ENCODE measurements at regions not wholly inside any gene's neighbourhood (a gene's known extent, or its start where the extent isn't known, plus 50 kb on each side); places are given as distances from the start of the nearest gene placed in this dataset.

DNA sequence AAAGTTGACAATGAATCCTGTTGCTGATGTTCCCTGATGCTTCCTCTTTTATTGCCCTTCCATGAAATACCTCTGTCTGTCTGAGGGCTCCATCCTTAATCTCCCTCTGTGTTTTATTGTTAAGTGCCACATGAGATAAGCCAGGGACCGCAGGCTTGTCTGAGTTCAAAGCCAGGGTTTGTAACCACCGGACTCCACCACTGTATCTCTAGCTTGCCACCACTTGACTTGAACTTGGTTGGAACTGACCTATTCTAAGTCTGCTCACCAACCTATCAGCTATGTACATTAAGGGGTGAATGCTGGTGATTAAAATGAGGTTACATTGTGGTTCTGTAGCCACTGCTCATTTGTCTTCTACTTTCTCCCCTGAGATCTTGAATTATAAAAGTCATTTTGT is 328.5 kb upstream of the ZEB2 start:
- no peak for DNase-seq (ENCODE audit: low read depth, low spot score)

DNA sequence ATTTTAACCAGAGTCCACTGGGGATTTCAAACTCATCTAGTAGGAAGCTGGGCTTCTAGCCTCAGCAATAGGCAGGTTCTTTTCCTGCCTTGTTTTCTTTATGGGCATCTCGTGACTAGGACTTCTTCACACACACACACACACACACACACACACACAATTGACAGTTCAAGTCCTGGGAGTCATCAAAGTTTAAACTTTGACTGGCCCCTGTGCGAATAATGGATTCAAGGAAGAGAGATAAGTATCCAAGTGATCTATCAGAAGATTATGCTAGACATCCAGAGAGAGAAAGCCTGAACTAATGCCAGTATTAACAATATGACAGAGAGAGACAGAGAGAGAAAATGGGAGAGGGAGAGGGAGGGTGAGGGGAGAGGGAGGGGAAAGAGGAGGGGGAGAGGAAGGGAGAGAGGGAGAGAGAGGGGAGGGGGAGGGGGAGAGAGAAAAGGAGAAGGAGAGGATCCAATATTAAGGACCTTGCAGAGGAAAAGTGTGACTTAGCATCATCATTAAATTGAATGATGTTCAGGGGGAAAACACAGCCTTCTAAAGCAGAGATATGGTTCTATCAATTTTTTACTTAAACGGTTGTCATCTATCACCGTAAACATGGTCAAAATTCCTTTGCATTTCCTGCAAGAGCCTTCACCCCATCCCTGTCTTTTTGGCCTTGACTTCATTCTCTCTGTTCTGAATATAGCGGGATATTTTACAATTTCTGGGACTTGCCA is 327.6 kb upstream of the ZEB2 start:
- no peak for DNase-seq (ENCODE audit: low read depth, low spot score)

DNA sequence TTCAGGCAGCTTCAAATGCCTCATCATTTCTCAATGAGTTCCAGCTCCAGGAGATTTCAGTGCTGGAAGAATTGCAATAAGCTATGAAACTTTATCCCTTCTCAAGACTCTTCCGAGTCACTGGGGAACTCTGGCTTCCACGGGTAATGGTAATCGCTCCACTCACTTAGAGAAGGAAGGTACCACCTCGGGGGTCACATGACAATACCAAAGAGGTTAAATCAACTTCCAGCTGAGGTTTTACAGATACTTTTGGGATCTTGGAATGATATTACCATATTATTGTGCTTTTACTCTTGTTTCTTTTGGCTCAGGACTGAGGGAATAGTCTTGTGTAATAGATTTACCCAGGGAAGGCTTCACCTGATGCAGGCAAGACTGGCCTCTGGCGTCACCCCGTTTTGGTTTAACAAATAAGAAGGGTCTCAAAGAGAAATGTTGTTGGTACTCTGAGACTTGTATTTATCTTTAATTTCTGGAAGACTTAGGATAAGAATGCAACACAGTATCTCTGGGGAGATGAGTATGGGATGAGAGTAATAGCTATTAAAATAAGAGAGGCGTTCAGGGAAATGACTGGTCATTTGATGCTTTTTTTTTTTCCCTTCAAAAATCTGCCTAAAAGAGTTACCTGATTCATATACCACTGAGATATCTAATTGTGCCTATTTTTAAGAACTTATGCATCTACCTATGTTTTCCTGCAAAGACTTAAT is 316.9 kb upstream of the ZEB2 start:
- DNase-seq (ENCODE audit: low read depth, low spot score): no peak

DNA sequence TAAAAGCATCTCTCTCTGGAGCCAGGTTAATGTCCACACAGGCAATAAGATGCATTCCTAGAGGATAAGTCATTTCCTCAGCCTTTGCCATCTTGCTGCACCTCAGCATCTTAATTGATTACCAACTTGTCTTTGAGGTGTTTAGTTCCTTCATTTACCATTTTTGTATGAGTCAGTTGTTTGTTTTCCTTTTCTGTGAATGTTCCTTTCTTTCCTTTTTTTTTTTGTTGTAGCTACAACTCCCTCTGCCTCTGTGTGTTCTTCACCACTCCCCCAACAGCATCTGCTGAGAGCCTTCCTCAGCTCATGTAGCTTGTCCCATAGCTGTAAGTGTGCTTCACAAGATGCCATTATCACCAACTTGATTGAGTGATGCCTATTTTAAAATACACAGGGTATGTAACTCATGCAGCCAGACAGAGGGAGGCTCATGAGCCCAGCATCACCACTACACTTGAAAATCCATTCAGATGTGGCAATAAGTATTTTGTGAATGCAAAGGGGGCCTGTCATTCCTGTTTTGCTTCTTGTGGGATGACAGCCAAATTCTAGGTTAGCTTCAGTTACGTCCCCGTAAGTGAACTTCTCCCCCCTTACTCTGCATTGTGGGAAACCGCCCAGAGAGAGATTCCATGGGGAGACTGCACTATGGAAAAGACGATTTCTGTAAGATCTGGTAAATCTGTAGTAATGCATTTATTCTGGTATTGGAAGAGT is 315.9 kb upstream of the ZEB2 start:
- DNase-seq (ENCODE audit: low read depth, low spot score): no peak

DNA sequence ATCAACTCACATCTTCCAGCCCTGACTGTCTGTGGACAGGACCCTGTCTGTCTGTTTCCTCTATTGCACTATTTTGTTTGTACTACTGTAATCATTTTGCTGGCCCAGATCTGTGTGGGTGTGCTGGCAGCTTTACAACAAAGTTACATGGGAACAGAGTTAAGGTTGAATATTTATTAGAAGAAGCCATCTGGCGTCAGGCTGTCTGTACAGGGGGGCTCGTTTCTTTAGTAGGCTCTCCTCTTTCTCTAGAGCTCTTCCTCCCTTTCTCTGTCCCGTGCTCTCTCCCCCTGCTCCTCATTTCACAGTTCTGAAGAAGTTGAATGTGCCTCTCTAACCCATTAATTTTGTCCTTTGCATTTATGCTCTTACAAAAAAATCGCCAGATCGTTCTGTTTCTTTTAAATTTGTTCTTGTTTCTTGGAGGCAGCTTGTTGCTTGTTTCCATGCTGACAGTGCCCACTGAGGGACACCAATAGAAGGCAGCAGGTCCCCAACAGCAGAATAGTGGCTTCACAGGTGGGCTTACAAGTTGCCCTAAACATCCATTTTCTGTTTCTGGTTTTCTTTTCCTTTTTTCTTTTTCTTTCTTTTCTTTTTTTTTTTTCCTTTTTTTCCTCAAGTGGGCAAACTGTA is 315.2 kb upstream of the ZEB2 start:
- no peak for DNase-seq (ENCODE audit: low read depth, low spot score)

DNA sequence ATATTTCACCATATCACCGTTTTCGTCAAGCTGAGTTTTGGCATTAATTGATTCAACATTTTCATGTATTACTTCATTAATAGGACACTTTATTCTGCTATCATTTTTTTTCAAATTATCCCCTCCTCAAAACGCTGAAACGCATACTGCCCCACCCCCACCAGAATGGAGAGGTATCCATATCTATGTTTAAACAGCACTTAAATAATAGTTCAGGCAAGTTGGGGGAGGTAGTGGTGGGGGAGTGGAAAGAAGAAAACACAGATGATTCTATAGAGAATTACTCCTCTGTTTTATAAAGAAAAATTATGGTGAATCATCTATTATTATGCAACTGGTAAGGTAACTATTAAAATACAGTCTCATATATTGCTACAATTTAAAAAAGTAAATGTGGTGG is 314.4 kb upstream of the ZEB2 start:
- no peak for DNase-seq (ENCODE audit: low read depth, low spot score)

DNA sequence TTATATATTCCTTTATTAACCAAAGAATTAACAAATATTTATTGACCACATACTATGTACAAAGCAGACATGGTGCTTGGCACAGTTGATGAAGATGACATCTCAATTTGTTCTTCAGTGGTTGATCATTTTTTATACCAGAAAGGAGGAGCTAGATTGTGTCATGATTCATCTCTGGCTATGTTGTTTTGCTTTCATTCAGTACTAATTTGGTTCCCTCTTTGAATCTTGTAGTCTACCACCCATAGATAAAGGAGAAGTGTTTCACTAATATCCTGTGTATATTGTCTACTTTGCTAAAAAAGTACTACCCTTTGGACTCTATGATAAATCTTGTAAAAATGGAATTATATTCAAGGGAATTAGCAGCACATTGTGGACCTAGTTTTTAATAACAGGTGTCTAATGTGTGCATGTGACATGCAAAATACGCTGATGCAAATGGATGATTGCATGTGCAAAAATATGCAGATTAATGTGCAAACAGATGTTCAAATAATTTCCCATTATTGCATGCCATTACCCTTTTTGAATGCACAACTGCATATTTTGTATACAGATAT is 313.2 kb upstream of the ZEB2 start:
- DNase-seq (ENCODE audit: low read depth, low spot score): no peak

DNA sequence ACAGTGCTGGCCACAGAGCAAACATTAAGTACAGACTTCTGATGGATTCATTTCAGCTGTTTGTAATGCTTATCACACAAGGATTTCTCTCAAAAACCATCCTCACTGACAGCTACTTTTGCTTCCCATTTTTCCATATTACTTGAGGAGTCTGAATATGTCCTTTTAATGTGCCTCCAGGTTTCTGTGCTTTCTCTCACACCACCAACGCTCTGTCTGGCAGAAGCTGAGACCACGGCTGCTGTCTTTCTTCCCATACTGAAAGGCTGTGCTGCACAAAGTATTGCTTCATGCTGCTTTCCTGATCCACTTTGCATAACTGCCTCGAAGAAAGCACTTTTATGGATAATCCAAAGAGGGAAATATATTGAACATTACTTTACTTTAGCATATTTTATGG is 312.1 kb upstream of the ZEB2 start:
- no peak for DNase-seq (ENCODE audit: low read depth, low spot score)

DNA sequence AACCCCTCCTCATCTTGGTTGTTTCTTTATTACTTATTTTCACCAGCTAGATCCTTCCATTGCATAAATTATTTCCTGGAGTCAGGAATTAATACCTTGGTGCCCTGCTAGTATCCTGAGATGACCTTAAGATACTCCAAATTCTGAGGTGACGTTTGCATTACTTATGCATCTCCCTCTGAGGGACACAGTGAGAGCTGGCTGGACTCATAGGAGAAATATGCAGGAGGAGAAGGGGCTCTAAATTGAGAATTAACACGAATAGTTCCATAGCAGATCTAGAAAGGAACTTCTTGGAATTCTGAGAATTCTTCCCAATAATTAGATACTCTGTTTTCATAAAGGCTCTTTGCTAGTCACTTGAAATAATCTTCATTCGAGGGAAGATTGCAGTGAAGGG is 310.6 kb upstream of the ZEB2 start:
- DNase-seq (ENCODE audit: low read depth, low spot score): no peak

DNA sequence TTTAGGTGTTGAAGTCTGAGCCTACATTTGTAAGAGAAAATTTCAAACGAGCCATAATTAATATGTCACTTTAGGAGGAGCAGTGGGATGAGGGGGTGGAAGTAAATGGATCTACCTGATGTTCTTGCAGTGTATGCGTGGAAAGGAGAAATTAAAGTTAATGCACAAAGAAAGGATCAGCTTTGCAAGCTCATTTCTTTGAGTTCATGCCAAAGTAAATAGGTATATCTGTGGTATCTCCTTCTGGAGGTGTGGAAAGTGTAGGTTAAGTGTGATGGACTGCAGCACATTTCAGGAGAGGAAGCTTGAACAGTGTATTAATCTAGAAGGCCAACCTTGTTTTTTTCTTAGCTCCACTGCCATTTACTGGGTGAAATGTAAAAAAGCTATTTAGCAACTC is 307.5 kb upstream of the ZEB2 start:
- no peak for DNase-seq (ENCODE audit: low read depth, low spot score)

DNA sequence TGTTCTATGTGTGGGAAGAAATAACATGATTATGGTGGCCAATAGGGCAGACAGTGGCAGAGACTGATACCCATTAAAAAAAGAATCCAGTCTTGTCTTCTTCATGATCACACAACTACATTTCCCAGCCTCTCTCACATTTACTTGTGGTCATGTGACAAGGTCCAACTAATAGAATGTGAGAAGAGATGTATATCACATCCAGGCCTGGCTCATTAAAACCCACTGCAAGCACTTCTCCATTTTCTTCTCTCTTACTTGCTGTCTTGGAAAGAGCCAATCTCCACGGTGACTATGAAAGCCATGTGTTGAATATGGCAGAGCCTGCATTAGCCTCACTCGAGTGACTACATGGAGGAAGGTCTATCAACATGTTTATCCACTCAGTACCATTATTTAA is 306.2 kb upstream of the ZEB2 start:
- DNase-seq (ENCODE audit: low read depth, low spot score): no peak

DNA sequence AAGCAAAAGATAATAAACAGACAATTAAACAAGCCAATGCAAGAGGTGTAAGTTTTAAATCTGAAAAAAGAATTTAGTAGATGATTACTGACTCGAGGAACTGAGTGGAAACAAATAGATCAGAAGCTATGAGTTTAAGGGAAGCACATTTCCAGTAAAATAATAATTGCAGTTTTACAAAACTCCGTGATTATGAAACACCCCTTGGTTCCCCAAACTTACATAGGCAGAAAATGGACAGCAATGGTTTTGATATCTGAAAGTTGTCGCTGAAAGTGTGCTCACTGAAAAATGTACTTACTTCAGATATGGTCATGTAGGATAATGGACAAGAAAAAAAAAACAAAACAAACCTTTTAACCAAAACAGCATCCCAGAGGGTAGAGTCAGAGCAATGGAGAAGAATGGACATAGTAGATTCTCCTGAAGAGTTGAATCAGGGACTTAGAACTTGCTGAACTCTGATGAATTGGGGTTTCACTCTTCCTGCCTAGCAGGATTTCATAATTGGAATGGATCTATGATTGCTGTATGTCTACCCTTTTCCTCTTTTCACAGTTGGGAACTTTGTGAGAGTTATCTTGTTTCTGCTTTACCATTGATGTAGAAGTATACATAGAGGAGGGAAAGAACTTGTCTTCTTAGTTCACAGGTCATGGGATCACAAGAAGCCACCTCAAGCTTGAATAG is 305.6 kb upstream of the ZEB2 start:
- DNase-seq (ENCODE audit: low read depth, low spot score): no peak

DNA sequence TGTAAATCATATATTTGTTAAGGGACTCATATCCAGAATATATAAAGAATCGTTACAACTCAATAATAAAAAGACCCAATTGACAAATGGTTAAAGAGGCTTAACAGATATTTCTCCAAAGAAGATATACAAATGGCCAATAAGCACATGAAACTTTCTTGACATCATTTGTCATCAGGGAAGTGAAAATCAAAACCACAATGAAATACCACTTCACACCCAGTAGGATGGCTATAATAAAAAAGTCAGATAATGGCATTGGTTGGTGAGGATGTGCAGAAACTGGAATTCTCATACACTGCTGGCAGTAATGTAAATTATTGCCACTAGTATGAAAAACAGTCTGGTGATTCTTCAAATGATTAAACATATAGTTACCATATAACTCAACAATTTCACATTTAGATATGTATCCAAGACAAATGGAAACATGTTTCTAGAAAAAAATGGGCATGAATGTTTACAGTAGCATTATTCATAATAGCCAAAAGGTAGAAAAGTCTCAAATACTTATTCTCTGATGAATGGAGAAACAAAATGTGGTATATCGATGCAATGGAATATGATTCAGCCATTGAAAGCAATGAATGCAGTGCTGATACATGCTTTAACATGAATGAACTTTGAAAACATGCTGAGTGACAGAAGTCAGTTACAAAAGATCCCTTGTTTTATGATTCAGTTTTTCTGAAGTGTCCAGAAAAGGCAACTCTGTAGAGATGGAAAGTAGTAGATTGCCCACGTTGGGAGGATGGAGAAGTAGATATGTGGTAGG is 304.6 kb upstream of the ZEB2 start:
- DNase-seq (ENCODE audit: low read depth, low spot score): no peak

DNA sequence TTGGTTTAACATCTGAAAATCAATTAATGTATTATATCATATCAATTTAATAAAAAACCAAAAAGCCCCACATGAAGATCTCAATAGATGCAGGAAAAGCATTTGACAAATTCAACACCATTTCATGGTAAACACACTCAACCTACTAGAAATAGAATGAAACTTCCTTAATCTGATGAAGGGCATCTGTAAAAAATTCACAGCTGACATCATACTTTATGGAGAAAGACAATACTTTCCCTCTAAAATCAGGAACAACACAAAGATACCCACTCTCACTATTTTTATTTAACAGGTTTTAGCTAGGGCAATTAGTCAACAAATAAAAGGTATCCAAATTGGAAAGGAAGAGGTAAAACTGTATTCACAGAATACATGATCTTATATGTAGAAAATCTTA is 303.0 kb upstream of the ZEB2 start:
- DNase-seq (ENCODE audit: low read depth, low spot score): no peak

DNA sequence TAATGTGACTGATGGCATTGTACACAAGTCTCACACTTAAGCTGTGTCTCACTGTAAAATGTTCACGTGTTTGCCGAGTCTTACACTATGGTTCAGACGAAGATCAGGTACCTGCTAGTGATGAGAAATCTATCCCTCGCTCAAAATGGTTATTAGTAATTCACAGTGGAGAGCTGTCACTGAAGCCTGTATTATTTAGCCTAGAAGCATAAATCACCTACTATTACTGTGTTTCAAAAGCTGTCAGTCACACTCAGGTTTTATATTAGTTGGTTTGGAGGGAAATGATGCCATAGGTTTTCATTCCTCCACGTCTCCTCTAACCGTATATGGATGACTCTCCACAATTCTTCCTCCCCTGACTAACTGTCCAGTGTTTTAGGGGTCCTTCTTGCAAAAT is 292.4 kb upstream of the ZEB2 start:
- no peak for DNase-seq (ENCODE audit: low read depth, low spot score)

DNA sequence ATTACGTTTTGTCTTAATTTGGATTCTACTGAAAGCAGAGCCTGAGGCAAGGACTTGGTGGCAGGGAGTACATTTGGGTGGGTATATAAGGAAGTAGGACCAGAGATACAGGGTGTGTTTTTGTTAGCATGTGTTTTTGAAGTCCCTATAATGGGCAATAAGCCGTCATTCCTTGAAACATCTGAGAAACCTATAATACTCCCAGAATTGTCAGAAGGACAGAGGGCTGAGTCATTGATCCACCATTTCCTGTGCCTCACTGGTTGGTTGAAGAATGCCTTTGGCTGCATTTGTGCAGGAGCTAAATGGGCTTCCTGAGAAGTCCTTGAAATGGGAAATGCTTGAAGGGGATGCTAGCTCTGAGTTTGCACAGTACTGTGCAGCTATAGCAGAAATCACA is 281.8 kb upstream of the ZEB2 start:
- DNase-seq (ENCODE audit: low read depth, low spot score): no peak

DNA sequence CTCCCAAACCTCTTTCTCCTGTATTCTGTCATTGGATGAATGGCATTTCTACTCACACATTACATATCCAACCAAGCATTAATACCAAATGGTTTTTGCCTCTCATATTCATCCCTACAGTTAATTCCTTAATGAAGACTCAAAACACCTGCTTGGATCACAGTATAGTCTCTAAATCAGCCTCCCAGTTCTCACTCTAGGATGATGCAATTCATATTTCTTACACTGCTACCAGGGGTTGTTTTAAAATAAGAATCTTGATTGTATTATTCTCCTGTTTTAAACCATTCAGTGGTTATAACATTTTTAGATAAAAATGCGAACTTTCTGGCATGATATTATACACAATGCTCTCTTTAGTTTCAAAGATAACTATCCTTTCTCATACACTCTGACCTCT is 281.4 kb upstream of the ZEB2 start:
- no peak for DNase-seq (ENCODE audit: low read depth, low spot score)

DNA sequence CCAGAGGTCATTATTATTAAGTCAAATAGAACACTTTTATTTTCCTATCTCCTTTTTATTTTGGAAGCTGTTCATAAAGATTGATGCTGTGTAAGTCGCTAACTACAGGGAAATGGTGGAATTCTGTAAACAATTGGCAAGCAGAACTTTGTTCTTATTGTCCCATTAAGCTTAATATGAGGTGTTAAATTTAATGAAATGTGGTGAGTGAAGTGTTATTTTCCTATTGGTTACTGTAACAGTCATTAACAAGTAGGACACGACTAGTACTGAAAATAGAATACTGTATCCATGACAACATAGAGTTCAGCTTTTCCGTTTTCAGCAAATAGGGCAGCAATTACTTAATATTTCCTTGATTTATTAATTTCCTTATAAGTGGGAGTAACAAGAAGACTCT is 279.1 kb upstream of the ZEB2 start:
- no peak for DNase-seq (ENCODE audit: low read depth, low spot score)

DNA sequence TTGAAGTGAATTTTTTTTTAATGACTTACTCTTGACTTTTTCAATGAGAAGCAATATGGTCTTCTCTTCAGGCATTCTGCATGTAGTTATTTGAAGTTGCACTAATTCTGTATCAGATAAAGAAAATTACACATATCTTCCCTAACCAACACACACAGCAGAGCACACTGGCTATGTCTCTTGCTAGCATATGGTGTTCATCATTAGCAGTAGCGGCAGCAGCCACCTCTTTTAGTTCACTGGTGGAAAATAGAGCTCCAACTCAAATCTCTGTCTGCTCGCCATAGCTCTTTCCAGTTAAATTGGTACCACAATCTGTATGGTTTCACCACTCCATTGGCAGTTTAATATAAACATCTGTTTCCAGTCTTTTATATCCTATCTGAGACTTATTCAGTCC is 278.1 kb upstream of the ZEB2 start:
- DNase-seq (ENCODE audit: low read depth, low spot score): no peak

DNA sequence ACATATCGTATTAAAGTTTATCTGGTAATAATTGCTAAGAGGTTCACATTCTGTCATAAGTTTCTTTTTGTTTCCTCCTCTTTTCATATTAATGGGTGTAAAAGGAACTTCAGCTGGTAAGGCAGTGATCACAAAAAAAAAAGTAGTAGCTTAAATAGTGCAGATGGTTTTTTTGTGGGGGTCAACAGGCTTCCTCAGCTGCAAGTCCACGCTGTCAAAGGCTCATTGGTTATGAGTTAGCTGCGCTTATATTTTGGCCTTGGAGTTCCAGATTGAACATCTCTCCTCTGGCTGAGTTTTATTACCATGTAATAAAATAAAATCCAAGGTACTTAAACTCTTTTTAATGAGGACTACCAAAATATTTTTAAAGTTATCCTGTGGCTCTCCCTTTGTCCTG is 277.0 kb upstream of the ZEB2 start:
- DNase-seq (ENCODE audit: low read depth, low spot score): no peak

DNA sequence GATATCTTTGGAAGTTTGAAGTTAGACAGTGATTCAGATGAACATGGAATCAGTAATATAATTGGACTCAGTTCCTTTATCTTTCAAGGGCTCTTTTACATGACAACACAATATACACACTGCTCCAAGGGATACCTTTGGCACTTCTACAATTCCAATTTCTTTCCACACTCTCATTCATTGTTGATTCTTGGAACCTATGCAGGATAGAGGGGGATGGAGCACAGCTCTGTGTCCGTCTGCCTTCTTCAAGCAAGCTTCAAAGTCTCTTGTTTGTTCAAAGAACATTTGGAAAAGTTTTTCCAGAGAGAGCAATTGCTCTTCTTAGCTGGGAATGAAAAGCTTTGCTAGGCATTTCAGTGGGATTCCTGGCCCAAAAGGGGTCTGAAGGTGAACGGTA is 276.2 kb upstream of the ZEB2 start:
- no peak for DNase-seq (ENCODE audit: low read depth, low spot score)

Data from activated CD4-positive, CD25-positive, alpha-beta regulatory T cell treated with anti-CD3 and anti-CD28 coated beads, Interleukin-2, amount 50 U/mL, for 16 hours (primary cell).